Activated naive CD8-positive, alpha-beta T cell treated with anti-CD3 and anti-CD28 coated beads, Interleukin-2, amount 10 ng/mL, durations not matched to agents 7 days and 5 days (primary cell): ENCODE measurements at regions not wholly inside any gene's neighbourhood (a gene's known extent, or its start where the extent isn't known, plus 50 kb on each side); places are given as distances from the start of the nearest gene placed in this dataset.
"Not testable (repeated sequence)": the region's sequence is repeated elsewhere in the genome, so short reads cannot be mapped to it uniquely, and the experiment has no call there.

Experiments used
- ATAC-seq: fragments of 150-1000 bp; cut with Tn5 transposase; one replicate; pipeline ENCODE4 v1.10.0; 2021; ENCODE audit warnings: low read depth, moderate library complexity
- POLR2A ChIA-PET: fragments of 350-600 bp; sonication (Branson Sonifier 250); formaldehyde crosslinking; loops from one replicate; lab custom pipeline; 2021; ENCODE audit warnings: antibody characterized with exemption; lab: Charles Lee
- DNase-seq: peaks from one replicate; pipeline ENCODE4 v3.0.0; 2021
- H3K27ac Mint-ChIP-seq: one replicate; pipeline ENCODE4 v1.8.0; 2022; ENCODE audit warnings: mild to moderate bottlenecking, mixed read lengths
- H3K27me3 Mint-ChIP-seq: one replicate; pipeline ENCODE4 v1.8.0; 2022; ENCODE audit warnings: mild to moderate bottlenecking, moderate library complexity, mixed read lengths
- H3K36me3 Mint-ChIP-seq: one replicate; pipeline ENCODE4 v1.8.0; 2021; ENCODE audit warnings: mild to moderate bottlenecking, mixed read lengths
- H3K4me1 Mint-ChIP-seq: one replicate; pipeline ENCODE4 v1.8.0; 2021; ENCODE audit warnings: mixed read lengths
- H3K4me3 Mint-ChIP-seq: one replicate; pipeline ENCODE4 v1.8.0; 2022; ENCODE audit warnings: mild to moderate bottlenecking, moderate library complexity, mixed read lengths
- H3K9me3 Mint-ChIP-seq: one replicate; pipeline ENCODE4 v1.8.0; 2021; ENCODE audit warnings: mixed read lengths

DNA sequence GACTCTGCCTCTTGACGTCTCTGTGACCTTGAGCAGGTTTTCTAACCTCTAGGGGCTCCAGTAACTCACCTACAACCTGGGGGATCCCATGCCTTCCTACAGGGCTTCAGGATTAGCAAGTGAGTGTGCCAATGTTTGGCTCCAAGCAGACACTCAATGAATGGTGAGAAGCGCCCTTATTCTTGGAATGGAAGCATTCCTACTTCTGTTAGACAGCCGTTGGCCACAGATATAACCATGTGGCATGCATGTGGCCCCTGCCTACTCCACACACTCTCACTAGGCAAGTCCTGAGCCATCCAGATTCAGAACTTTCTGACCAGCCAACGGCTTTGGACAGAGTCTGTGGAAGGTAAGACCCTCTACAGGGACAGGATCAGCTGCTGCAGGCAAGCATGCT is 108.9 kb upstream of the LYZL2 start:
- POLR2A ChIA-PET, result no interaction called here
- H3K27ac Mint-ChIP-seq, result no peak overlapping the region
- no peaks in the 10 kb centered on the region for H3K36me3 Mint-ChIP-seq
- H3K27me3 Mint-ChIP-seq, result no peaks in the 10 kb centered on the region
- ATAC-seq (no peak), DNase-seq (no peak)
- H3K9me3 Mint-ChIP-seq, result peaks cover 3% of the 10 kb centered on the region
- H3K4me1 Mint-ChIP-seq, result peaks cover 21% of the 10 kb centered on the region
- H3K4me3 Mint-ChIP-seq, result no peak overlapping the region

DNA sequence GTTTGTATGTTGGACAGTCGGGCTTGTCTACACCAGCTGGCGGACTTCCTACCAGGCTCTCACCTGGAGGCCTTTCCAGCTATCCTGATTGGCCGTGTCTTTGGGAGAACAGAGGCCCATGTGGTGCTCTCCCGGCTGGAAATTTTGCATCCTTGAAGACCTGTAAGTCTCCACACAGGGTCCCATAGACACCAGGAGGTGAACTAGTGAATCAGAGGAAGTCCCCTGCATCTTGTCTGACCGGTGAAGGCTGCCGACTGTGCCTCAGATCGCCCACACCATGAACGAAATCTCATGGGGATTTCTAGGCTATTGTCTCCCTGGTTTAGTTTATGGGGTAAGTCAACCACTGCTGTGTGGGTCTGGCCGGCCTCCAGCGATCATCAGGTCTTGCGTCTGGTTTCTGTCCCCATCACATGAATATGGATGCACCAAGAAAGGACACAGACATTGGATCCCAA is 108.4 kb upstream of the LYZL2 start:
- POLR2A ChIA-PET, result no interaction called here
- Mint-ChIP-seq H3K27me3 (no peaks in the 10 kb centered on the region), H3K36me3 (no peaks in the 10 kb centered on the region), H3K27ac (no peak overlapping the region), H3K9me3 (peaks cover 3% of the 10 kb centered on the region), H3K4me1 (peaks cover 21% of the 10 kb centered on the region), H3K4me3 (no peak overlapping the region)
- ATAC-seq, result no peak
- no peak for DNase-seq

DNA sequence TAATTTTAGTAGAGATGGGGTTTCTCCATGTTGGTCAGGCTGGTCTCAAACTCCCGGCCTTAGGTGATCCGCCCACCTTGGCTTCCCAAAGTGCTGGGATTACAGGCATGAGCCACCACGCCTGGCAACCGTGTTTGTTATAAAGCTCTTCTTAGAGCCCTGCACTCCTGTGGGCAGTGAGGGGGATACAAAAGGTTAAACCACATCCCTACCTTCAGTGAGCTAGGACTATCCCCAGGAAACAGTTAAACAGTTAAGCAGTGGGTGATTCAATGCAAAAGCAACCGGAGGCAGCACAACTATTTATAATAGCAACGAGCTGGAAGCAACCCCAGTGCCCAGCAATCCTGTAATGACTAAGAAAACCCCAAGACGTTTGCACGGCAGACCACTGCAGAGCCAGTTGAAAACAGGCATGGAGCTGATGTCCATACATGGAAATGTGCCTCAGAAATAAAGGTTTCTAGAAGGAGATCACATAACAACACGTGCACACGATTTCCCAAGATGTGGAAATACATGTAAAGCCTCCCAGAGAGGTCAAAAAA is 107.2 kb upstream of the LYZL2 start:
- peak; percentile 86 for ATAC-seq
- Mint-ChIP-seq H3K4me1 (peaks cover 21% of the 10 kb centered on the region), H3K4me3 (peak overlapping the region; percentile 10), H3K27me3 (peaks cover 3% of the 10 kb centered on the region), H3K9me3 (peaks cover 3% of the 10 kb centered on the region), H3K36me3 (no peaks in the 10 kb centered on the region), H3K27ac (no peak overlapping the region)
- POLR2A ChIA-PET, result interaction anchor here (0.8 to 1.4 kb wide), 3 partner anchors 15 to 296 kb away, joined by 3 to 5 read pairs (median 4); partner anchors contain the start of gene ZNF438
- no peak for DNase-seq

DNA sequence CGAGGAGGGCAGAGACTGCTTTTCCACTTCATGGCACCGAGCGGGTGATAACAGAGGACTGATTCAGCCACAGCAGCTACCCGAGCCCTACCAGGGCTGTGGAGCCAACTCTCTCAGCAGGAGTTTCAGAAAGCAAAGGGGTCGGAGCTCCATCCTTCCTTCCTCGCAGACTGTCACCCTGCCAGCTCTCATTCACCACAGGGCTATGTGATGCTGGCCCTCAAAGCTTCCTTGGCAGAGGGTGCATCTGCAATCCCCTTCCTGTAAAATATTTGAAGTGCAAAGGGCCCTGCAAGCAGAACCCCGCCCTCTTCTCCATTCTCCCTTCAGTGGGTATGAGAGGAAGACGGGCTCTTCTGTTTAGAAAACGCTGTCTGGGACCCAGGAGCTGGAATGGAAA is 105.3 kb upstream of the LYZL2 start:
- ATAC-seq (no peak), DNase-seq (no peak)
- Mint-ChIP-seq H3K4me3 (no peak overlapping the region), H3K9me3 (no peaks in the 10 kb centered on the region), H3K36me3 (no peaks in the 10 kb centered on the region), H3K4me1 (peaks cover 21% of the 10 kb centered on the region), H3K27ac (no peak overlapping the region), H3K27me3 (peaks cover 3% of the 10 kb centered on the region)
- POLR2A ChIA-PET, result no interaction called here

DNA sequence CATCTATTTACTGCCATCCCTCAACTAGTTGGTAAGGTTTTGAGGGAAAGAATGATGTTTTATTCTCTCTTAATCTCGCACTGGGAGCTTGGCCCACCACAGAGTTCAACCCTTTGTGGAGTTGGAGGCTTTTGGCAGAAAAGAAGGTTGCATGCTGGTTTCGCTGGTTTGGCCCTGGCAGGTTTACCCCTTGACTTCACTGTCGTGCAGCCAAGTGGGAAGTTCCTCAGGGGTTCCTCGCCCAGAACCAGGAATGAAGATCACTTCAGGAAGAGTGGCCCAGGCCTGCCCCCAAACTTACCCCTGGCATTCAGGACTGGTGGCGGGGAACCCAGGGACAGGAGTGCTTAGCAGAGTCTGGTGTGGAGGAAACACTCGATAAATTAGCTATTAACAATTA is 103.1 kb upstream of the LYZL2 start:
- H3K27ac Mint-ChIP-seq, result no peak overlapping the region
- ATAC-seq (no peak), DNase-seq (no peak)
- no peaks in the 10 kb centered on the region for H3K9me3 Mint-ChIP-seq
- no peak overlapping the region for H3K4me3 Mint-ChIP-seq
- POLR2A ChIA-PET, result no interaction called here
- H3K27me3 Mint-ChIP-seq, result peaks cover 3% of the 10 kb centered on the region
- peaks cover 21% of the 10 kb centered on the region for H3K4me1 Mint-ChIP-seq
- no peaks in the 10 kb centered on the region for H3K36me3 Mint-ChIP-seq

DNA sequence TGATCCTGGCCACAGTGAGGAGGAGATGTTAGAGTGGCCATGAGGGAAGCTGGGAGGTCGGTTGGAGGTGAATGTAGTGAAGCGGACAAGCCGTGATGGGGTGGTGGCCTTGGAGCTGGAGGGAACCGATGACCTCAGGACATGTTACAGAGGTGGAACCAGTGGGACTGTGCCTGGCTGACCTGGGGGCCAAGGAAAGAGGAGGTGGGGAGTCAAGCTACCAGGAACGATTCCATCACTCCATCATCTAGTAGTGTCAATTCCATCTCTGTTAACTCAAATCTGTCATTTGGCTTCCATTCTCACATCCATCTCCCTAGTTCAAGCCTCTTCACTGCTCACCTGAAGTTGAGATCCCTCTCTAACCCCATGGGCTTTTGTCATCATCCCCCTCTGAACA is 102.4 kb upstream of the LYZL2 start:
- Mint-ChIP-seq H3K4me3 (no peak overlapping the region), H3K27me3 (peaks cover 3% of the 10 kb centered on the region), H3K27ac (no peak overlapping the region), H3K4me1 (peaks cover 18% of the 10 kb centered on the region), H3K36me3 (no peaks in the 10 kb centered on the region), H3K9me3 (no peaks in the 10 kb centered on the region)
- DNase-seq, result no peak
- ATAC-seq, result no peak
- POLR2A ChIA-PET, result no interaction called here

DNA sequence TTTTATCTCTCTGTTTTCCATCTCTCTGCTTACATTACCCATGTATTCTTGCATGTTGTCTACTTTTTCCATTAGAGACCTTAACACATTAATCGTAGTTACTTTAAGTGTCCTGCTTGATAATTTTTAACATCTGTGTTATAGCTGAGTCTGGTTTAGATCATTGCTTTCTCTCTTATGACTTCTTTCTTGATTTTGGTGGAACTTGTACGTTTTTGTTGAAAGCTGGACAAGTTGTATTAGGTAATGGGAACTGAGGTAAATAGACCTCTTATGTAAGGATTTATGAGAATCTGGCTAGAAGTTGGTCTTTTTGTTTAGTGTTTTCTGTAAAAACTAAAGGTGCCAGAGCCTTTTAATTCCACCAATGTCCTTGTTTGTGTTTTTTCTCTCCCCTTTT is 100.8 kb upstream of the LYZL2 start:
- POLR2A ChIA-PET, result no interaction called here
- Mint-ChIP-seq H3K4me1 (peaks cover 12% of the 10 kb centered on the region), H3K27me3 (peaks cover 3% of the 10 kb centered on the region), H3K4me3 (no peak overlapping the region), H3K9me3 (no peaks in the 10 kb centered on the region), H3K27ac (no peak overlapping the region), H3K36me3 (no peaks in the 10 kb centered on the region)
- no peak for DNase-seq
- ATAC-seq, result no peak

DNA sequence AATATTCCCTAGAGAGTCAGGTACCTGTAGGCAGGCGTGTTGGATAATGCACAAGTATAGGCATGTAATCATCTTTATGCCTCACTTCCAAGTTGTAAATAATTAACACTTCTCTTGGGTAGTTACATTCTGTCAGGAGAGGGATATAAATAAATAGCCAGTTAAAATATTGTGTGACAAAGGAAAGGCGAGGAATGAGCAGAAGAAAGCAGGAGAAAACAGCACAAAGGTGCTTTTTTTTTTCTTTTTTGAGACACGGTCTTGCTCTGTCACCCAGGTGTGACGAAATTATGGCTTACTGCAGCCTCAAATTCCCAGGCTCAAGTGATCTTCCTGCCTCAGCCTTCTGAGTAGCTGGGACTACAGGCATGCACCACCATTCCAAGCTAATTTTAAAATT is 99.2 kb upstream of the LYZL2 start:
- Mint-ChIP-seq H3K4me1 (peaks cover 3% of the 10 kb centered on the region), H3K27ac (no peak overlapping the region), H3K4me3 (no peak overlapping the region), H3K27me3 (peaks cover 3% of the 10 kb centered on the region), H3K36me3 (no peaks in the 10 kb centered on the region), H3K9me3 (no peaks in the 10 kb centered on the region)
- ATAC-seq, result no peak
- DNase-seq, result no peak
- POLR2A ChIA-PET, result no interaction called here

DNA sequence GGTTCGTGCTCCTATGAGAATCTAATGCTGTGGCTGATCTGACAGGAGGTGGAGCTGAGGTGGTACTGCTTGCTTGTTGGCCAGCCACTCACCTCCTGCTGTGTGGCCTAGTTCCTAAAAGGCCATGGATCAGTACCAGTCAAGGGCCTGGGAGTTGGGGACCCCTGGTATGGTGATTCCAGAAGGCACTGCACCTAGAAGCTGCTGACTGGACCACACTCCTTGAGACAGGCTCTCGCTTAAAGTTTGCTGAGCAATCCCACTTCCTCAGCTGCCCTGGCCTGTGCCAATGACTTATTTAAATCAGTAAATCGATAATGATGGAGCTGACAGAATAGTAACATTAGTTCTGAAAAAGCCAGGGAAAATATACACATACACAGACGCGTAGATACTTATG is 98.6 kb upstream of the LYZL2 start:
- no peak overlapping the region for H3K27ac Mint-ChIP-seq
- H3K4me3 Mint-ChIP-seq, result no peak overlapping the region
- H3K27me3 Mint-ChIP-seq, result peaks cover 3% of the 10 kb centered on the region
- ATAC-seq (no peak), DNase-seq (no peak)
- POLR2A ChIA-PET, result no interaction called here
- H3K36me3 Mint-ChIP-seq, result no peaks in the 10 kb centered on the region
- no peaks in the 10 kb centered on the region for H3K9me3 Mint-ChIP-seq
- H3K4me1 Mint-ChIP-seq, result peaks cover 3% of the 10 kb centered on the region

DNA sequence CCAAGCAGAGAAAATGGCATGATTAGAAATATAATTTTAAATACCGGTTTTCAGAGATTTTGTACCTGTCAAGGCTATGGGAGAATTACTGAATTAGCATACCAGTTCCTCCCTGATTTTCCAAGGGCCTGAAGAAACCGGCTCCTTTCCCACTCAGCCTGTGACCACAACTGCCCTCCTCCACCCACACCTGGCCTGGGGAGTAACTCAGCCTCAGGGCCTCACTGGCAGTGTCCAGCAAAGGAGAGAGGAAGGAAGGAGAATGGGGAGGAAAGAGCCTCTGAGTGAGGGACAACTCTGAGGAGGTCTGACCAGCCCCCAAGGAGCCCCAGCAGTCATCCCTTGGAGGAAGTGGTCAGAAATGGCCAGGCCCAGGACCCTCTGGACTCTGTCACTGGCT is 98.0 kb upstream of the LYZL2 start:
- no peaks in the 10 kb centered on the region for H3K36me3 Mint-ChIP-seq

DNA sequence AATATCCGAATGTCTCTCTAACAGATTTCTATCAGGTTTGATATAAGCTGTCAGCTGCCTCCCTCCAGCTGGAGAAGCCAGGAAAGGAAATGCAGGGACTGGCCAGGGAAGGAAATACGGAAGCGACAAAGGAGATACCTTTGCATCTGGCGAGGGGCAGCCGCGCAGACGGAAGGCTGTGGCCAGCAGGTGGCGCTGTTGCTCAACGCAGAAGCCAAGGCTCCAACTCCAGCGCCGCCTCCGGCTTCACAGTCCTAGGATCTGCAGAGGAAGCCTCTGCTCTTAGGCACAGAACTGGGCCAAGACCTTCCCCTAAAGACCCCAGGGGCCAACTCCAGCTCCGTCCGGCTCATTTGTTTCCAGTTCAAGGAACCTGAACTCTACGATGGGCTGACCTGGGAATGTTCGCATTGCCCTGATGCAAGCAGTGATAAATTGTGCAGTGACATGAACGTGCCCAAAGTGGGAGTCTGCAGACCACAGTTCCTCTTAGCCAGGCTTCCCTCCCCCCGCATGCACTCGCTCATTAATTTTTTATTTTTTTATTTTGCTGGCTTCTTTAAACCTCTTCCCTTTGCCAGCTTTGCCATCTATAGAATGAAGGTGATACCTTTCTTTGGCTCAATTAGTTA is 97.3 kb upstream of the LYZL2 start:
- H3K9me3 Mint-ChIP-seq, H3K27ac Mint-ChIP-seq, H3K36me3 Mint-ChIP-seq, H3K27me3 Mint-ChIP-seq, POLR2A ChIA-PET, H3K4me1 Mint-ChIP-seq: not testable (repeated sequence)
- DNase-seq (peak; percentile 90), ATAC-seq (peak; percentile 96)
- H3K4me3 Mint-ChIP-seq, result peak overlapping the region; percentile 23

More for the DNA sequence above, 98.0 kb upstream of the LYZL2 start:
- Mint-ChIP-seq H3K4me1 (peaks cover 3% of the 10 kb centered on the region), H3K9me3 (no peaks in the 10 kb centered on the region), H3K4me3 (no peak overlapping the region), H3K27ac (no peak overlapping the region), H3K27me3 (peaks cover 3% of the 10 kb centered on the region)
- POLR2A ChIA-PET, result no interaction called here
- no peak for ATAC-seq
- DNase-seq, result no peak

DNA sequence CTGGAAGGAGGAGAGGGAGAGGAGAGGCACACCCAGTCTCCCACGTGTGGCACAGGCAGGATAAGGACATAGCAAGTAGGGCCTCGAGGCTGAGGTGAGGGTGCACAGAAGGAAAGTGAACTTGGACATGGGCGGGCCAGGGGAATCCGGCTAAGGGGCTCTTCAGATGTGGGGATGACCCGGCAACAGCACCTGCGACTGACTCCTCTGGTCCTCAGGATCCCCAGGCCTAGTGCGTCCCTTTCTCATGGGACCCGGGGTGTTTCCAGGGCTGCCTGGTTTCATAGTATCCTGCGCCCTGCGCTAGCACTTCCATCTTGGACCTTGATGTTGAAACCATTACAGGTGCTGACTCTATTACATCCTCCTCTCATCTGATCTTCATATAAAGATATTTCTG is 96.1 kb upstream of the LYZL2 start:
- peaks cover 8% of the 10 kb centered on the region for H3K4me1 Mint-ChIP-seq
- no peak for DNase-seq
- no peak overlapping the region for H3K4me3 Mint-ChIP-seq
- POLR2A ChIA-PET, result no interaction called here
- no peaks in the 10 kb centered on the region for H3K9me3 Mint-ChIP-seq
- no peak overlapping the region for H3K27ac Mint-ChIP-seq
- no peak for ATAC-seq
- no peaks in the 10 kb centered on the region for H3K27me3 Mint-ChIP-seq
- H3K36me3 Mint-ChIP-seq, result no peaks in the 10 kb centered on the region

DNA sequence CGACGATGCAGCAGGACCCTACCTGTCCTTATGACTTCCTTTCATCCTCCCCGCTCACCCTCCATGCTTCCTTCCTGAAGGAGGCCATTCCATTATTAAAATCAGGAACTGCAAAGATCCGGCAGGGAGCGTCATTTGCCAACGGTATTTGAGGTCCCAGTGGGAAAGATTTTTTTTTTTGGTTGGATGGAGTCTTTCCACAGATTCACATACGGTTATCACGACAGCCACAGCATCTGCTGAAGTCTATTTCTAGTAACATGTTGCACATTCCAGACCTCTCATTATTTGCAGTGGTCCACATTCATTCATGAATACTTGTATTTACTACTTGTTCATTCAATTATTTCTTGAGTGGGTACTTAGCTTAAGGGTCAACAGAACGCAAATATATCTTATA is 94.7 kb upstream of the LYZL2 start:
- Mint-ChIP-seq H3K4me3 (no peak overlapping the region), H3K36me3 (no peaks in the 10 kb centered on the region), H3K27ac (no peak overlapping the region), H3K27me3 (no peaks in the 10 kb centered on the region), H3K9me3 (no peaks in the 10 kb centered on the region), H3K4me1 (peaks cover 8% of the 10 kb centered on the region)
- POLR2A ChIA-PET, result no interaction called here
- ATAC-seq (no peak), DNase-seq (no peak)

DNA sequence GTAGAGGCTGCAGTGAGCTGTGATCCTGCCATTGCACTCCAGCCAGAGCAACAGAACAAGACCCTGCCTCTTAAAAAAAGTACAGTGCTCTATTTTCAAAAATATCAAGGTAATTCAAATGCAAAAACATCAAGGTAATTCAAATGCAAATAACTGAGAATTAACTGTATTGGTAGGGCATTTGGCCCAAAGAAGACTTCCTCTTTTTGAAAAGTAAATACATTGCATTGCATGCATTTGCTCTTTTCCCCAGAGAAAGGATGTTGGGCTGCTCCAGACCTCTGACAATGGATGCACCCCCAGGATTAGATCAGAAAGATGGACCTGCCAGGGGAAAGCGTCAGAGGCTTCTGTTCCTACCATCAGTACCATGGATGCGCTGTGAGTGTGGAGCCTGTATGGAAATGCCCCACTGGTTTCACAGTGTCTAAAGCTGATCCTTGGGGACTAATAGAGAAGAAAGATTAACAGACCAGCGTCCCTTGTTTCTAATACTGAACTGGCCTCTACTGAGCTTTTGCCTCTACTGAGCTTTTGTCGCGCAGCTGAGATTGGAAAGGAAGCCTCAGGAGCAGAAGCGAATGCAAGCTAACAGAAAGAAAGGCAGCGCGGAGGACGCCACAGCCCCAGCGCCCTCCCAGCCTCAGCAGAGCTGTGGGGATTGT is 93.5 kb upstream of the LYZL2 start:
- no peaks in the 10 kb centered on the region for H3K27me3 Mint-ChIP-seq
- POLR2A ChIA-PET, result interaction anchor here (1.4 kb wide), 1 partner anchor 17 kb away, joined by 3 read pairs; no protein-coding TSS in a partner anchor

More for the DNA sequence above, 93.5 kb upstream of the LYZL2 start:
- Mint-ChIP-seq H3K36me3 (no peaks in the 10 kb centered on the region), H3K27ac (no peak overlapping the region), H3K4me3 (no peak overlapping the region), H3K4me1 (peaks cover 8% of the 10 kb centered on the region), H3K9me3 (no peaks in the 10 kb centered on the region)
- no peak for DNase-seq
- ATAC-seq, result no peak
